ENCODE measurements at regions not wholly inside any gene's neighbourhood (a gene's known extent, or its start where the extent isn't known, plus 50 kb on each side); places are given as distances from the start of the nearest gene placed in this dataset.

- Histone ChIP-seq H3F3A (ENCODE audit: insufficient read depth, low read length, poor library complexity, severe bottlenecking) (no peaks in the 10 kb centered on the region), H3K9me2 (ENCODE audit: insufficient read depth, low read length) (no peaks in the 10 kb centered on the region), H3K9me3 (ENCODE audit: low read length) (no peaks in the 10 kb centered on the region), H3K27me3 (ENCODE audit: insufficient read depth, low read depth, low read length) (no peaks in the 10 kb centered on the region), H3K9ac (ENCODE audit: low read length) (no peak overlapping the region), H4K20me1 (ENCODE audit: insufficient read depth) (no peaks in the 10 kb centered on the region), H3K4me3 (ENCODE audit: low read length) (no peak overlapping the region), H2AFZ (ENCODE audit: low read depth, low read length) (no peak overlapping the region), H3K27ac (ENCODE audit: low read length) (no peak overlapping the region), H3K79me2 (replicated peaks; ENCODE audit: insufficient read depth, low read length) (no peaks in the 10 kb centered on the region), H3K36me3 (ENCODE audit: insufficient read depth, low read length) (no peaks in the 10 kb centered on the region), H3K4me2 (ENCODE audit: low read length) (no peak overlapping the region)
- TF ChIP-seq MXI1 (conservative IDR thresholded peaks at IDR 0.05; ENCODE audit: poor library complexity, severe bottlenecking) (no peak), EZH2 (IDR thresholded peaks at IDR 0.05; ENCODE audit: borderline replicate concordance, insufficient read depth, low read length, poor library complexity, severe bottlenecking) (no peak), EP300 (conservative IDR thresholded peaks at IDR 0.05; ENCODE audit: poor library complexity, severe bottlenecking) (no peak), REST (IDR thresholded peaks at IDR 0.05; ENCODE audit: borderline replicate concordance) (no peak), CTCF (IDR thresholded peaks at IDR 0.05; ENCODE audit: poor library complexity, severe bottlenecking) (no peak), TAF1 (IDR thresholded peaks at IDR 0.05; ENCODE audit: low read depth) (no peak), SMC3 (conservative IDR thresholded peaks at IDR 0.05; ENCODE audit: poor library complexity) (no peak)
Measured at GRCh38 chr6:74070711-74071110, 374.7 kb downstream of the CD109 start.

GRCh38 chr6:74070091-74070490 lies 374.1 kb downstream of the CD109 start:
- no peaks in the 10 kb centered on the region for H3F3A ChIP-seq (ENCODE audit: insufficient read depth, low read length, poor library complexity, severe bottlenecking)
- H3K27ac ChIP-seq (ENCODE audit: low read length): no peak overlapping the region
- TF ChIP-seq EP300 (conservative IDR thresholded peaks at IDR 0.05; ENCODE audit: poor library complexity, severe bottlenecking) (no peak), CTCF (IDR thresholded peaks at IDR 0.05; ENCODE audit: poor library complexity, severe bottlenecking) (no peak)
- no peaks in the 10 kb centered on the region for H3K9me3 ChIP-seq (ENCODE audit: low read length)
- no peak overlapping the region for H3K4me3 ChIP-seq (ENCODE audit: low read length)
- no peaks in the 10 kb centered on the region for H4K20me1 ChIP-seq (ENCODE audit: insufficient read depth)
- no peaks in the 10 kb centered on the region for H3K9me2 ChIP-seq (ENCODE audit: insufficient read depth, low read length)
- no peak overlapping the region for H2AFZ ChIP-seq (ENCODE audit: low read depth, low read length)
- no peaks in the 10 kb centered on the region for H3K36me3 ChIP-seq (ENCODE audit: insufficient read depth, low read length)
- no peaks in the 10 kb centered on the region for H3K79me2 ChIP-seq (replicated peaks; ENCODE audit: insufficient read depth, low read length)
- H3K4me2 ChIP-seq (ENCODE audit: low read length): no peak overlapping the region
- H3K9ac ChIP-seq (ENCODE audit: low read length): no peak overlapping the region
- H3K27me3 ChIP-seq (ENCODE audit: insufficient read depth, low read depth, low read length): no peaks in the 10 kb centered on the region

All from neural cell (in vitro differentiated cells).